DMS 273 (cell line): ENCODE measurements at regions not wholly inside any gene's neighbourhood (a gene's known extent, or its start where the extent isn't known, plus 50 kb on each side); places are given as distances from the start of the nearest gene placed in this dataset.
A peak's percentile ranks its signal among the peaks of the same experiment; 100 is the strongest.
"Not testable (repeated sequence)": the region's sequence is repeated elsewhere in the genome, so short reads cannot be mapped to it uniquely, and the experiment has no call there.

Experiments used
- DNase-seq: peaks from one replicate; lab custom pipeline; 2025; ENCODE audit not compliant: unreplicated experiment; lab: John Stamatoyannopoulos, UW

DNA sequence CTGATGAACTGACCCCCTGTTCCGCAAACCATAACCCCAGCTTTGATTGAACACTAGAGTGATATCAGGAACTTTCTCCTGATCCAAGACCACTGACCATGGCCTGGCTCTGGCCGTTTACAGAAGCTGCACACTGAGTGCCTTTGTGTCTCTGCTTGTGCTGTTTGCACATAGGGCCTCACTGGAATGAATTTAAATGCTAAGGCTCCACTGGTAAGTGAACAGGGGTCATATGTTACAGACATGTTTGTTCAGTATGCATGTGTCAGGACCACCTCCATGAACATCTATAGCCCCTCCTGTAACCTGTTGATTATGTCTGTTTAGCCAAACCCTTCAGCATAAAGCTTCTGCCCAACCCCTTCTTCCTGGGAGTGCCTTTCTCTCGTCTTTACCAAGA, 1239.8 kb downstream of the TMEM121 start:
- no peak for DNase-seq

DNA sequence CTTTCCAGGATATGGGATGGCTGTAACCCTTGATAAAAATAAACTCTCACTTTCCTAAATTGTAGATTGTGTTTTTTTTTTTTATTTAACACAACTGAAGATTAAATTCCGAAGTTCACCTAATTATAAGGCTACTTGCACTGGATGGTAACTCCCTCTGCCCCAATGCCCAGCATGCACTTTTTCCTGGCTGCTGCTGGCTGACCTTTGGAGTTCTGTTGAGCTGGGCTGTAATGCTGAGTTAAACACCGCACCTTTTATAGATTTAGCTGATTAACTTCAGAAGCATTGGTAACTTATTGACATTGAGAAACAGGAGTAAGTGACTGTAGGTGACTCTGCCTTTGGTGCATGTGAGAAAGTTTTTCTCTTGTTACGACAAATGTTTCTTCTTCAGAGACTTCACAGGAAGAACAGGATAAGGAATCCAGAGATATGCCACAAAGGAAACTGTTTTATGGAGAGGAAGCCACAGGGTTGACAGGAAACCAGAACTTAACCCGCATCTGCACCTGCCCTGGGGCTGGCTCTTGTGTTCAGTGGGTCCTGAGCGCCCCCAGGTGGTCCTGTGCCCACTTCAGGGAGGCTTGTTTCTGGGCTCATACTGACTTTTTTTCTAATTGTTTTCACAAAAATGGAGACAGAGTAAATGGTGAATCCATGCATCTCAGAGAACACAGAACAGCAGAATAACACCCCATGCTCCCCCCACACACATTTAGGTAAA, 1240.3 kb downstream of the TMEM121 start:
- DNase-seq: not testable (repeated sequence)

DNA sequence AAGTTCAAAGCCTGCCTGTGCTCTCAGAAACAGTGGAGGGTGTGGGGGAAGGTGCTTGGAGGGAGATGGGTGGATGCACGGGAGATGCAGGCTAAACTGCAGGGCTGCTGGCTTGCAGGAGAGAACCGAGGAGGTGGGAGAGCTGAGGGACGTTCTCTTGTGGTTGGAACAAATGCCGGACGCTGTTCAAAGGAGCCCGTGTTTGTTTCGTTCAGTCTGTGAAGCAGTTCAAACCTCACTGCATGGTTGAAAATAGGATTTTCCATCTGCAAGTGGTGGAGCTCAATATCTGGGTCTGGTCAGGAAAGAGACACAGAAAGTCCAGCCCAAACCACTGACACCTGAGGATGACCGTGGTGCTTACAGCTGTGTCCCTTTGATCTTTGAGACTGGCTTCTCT, 1241.8 kb downstream of the TMEM121 start:
- DNase-seq: not testable (repeated sequence)

DNA sequence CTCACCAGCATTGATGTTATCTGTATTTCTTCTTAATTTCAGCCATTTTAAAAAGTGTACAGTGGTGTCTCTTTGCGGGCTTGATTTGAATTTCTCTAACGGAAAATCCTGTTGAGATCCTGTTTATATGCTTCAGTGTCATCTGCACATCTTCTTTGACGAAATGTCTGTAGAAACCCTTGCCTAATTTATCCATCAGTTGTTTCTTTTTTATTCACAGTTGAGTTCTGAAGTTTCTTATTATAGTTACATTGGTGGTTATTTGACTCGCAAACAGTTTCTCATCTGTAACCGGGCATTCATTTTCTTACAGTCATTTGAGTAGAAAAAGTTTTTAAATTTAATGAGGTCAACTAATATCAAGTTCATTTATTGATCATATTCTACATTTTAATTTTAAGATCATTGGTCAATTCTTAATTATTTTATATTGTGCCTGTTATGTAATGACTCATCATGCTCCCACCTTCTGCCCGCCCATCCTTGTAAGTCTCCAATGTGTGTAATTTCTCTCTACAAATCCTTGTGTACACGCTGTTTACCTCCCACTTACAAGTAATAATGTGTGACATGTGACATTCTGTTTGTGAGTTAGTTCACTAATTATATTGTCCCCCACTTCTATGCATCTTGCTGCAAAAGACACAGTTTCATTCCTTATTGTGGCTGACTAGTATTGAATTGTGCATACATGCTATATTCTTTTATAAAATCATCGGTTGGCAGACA, 1242.8 kb downstream of the TMEM121 start:
- not testable (repeated sequence) for DNase-seq

DNA sequence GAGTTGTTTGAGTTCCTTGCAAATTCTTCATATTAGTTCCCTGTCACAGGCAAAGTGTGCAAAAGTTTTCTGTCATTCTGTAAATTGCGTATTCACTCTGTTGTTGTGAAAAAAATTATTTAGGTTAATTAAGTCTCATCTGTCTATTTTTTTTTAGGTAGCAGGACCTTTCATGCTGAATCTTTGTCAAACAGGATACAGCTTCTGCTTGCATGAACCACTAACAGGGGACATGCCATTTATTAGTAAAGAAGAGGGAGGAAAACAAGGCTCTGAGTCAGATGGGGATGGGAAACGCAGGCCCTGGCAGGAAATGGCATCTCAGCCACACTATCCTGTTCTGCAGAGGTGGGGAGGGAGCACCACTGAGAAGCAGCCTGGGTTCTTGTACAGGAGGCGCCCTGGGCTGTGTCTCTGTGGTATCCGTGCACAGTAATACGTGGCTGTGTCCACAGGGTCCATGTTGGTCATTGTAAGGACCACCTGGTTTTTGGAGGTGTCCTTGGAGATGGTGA, 1243.8 kb downstream of the TMEM121 start:
- DNase-seq: not testable (repeated sequence)

DNA sequence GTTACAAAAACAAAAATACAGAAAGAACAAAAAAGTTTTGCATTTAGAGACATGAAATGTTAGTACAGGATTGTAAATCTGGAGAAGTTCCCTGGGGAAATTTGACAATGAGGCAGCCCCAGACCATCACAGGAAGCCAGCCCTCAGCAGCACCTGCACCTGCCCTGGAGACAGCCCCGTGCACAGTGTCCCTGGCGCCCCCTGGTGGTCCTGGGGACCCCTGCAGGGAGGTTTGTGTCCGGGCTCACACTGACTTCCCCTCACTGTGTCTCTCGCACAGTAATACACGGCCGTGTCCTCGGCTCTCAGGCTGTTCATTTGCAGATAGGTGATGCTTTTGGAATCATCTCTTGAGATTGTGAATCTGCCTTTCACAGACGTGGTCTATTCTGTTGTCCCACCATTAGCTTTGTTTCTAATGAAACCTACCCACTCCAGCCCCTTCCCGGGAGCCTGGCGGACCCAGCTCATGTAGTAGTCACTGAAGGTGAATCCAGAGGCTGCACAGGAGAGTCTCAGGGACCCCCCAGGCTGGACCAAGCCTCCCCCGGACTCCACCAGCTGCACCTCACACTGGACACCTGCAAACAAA, 1248.6 kb downstream of the TMEM121 start:
- DNase-seq: peak; percentile 41

DNA sequence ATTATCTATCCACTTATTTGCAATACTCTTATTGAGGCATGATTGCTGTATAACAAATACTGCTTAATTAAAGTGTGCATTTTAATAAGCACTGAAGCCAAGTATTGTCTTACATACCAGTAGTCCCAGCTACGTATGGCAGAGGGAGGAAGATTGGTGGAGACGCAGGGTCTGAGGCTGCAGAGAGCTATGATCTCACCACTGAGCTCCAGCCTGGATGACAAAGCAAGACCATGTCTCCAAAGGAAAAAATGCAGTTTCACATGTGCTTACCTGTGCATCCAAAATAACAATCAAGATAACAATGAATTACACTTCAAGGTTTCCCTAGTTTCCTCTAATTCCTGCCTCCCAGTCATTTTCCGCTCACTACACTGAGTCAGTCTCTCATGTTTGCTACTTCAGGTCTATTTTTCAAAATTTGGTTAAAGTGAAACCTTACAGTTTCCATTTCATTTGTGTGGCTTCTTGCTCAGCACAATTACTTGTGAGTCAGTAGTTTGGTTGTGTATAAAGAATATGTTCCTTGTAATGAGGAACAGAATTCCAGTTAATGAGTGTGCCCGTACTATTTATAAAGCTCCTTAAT, 1250.1 kb downstream of the TMEM121 start:
- DNase-seq: no peak

DNA sequence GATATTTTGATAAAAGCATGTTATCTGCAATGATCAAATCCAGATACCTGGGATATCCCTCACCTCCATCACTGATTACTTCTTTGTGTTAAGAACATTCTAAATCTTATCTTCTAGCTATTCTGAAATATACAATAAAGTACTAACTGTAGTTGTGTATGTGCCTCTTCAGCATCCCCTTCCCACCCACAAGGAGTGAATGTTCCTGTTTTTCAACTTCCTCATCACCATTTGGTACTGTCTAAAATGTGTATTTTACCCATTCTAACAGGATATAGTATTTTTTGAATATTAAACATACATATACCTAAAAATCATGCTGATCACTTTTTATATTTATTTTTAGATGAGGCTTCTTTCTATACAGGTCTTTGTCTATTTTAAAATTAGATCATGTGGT, 1252.6 kb downstream of the TMEM121 start:
- no peak for DNase-seq

DNA sequence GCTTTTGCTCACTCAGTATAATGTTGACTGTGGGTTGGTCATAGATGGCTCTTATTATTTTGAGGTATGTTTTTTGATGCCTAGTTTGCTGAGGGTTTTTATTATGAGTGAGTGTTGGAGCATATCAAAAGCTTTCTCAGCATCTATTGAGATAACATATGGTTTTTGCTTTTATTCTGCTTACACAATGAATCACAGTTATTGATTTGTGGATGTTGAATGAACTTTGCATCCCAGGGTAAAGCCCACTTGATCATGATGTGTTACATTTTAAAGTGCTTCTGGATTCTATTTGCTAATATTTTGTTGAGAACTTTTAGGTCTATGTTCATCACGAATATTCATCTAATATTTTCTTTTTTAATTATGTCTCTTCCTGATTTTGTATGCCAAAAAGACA, 1260.3 kb downstream of the TMEM121 start:
- no peak for DNase-seq

DNA sequence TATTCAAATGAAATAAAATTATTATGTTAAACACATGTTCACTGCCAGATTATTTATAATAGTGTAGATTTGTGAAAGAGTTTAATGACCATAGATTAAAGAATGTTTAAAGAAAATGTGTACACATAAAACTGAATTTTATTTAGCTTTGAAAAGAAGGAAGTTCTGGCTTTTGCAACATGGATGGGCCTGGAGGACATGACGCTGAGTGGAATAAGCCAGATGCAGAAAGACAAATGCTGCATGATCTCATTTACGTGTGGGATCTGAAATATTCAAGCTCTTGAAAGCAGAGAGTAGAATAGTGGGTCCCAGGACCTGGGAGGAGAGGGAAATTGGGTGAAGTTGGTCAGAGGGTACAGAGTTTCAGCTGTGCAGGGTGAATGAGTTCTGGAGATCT, 1261.2 kb downstream of the TMEM121 start:
- DNase-seq: no peak

DNA sequence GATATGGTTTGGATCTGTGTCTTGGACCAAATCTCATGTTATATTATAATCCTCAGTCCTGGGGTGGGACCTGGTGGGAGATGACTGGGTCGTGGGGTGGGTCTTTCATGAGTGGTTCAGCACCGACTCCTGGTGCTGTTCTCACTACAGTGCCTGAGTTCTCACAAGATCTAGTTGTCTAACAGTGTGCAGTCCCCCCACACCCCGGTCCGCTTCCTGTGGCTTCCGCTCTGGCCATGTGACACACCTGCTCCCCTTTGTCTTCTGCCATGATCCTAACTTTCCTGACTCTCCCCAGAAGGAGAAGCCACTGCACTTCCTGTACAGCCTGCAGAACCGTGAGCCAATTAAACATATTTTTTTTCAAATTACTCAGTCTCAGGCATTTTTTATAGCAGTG, 1262.2 kb downstream of the TMEM121 start:
- DNase-seq: no peak

DNA sequence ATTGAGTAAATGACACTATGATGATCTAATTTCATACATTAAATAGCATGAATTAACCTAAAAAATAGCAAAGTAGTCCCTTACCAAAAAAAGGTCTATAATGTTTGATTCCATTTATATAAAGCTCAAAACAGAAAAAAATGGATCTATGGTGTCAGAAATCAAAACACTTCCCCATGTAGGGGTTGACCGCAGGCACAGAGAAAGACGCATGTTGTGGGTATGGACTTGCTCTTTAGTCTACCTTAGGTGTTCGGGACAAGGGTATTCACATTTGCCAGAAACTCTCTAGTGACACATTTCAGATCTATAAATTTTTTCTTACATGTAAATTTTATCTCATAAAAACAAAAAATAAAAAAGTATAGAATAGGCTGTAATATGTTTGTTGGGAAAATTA, 1262.9 kb downstream of the TMEM121 start:
- no peak for DNase-seq

DNA sequence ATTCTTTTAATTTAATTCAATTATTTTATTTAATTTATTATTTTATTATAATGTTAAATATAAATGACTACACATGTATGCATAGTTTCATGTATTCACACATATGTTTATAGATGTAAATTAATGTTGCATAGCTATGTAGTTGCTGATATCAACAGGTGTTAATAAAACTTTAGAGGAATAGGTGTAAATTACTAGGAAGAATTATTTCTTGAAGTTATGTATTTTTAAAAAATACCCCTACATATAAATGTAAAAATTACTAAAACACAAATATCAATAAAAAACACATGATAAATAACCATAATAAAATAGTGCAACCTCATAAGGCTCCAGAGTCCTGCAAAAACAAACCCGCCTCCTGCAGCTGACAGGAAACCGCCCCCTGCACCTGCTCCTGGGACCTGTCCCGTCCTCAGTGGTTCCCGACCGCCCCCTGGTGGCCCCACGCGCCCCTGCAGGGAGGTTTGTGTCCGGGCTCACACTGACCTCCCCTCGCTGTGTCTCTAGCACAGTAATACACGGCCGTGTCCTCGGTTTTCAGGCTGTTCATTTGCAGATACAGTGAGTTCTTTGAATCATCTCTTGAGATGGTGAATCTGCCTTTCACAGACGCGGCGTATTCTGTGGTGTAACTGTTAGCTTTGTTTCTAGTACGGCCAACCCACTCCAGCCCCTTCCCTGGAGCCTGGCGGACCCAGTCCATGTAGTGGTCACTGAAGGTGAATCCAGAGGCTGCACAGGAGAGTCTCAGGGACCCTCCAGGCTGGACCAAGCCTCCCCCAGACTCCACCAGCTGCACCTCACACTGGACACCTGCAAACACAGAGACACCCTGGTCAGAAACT, 1264.0 kb downstream of the TMEM121 start:
- peak; percentile 80 for DNase-seq

DNA sequence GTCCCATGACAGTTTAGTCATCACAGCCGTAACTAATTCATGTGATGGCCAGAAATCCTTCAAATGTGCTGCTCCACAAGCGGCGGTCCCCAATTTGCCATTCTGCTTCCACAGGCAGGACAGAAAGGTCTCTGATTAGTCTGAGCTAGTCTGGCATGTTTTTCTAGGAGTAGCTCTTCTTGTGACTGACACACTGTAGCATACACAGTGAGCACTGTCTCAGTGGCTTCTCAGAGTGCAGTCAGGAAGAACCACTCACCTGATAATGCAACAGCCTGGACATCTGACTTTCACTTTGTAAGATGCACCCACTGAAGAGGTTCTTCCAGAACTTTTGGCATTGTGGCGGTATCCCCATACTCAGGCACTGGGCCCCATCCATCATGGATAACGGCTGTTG, 1266.2 kb downstream of the TMEM121 start:
- DNase-seq: no peak

DNA sequence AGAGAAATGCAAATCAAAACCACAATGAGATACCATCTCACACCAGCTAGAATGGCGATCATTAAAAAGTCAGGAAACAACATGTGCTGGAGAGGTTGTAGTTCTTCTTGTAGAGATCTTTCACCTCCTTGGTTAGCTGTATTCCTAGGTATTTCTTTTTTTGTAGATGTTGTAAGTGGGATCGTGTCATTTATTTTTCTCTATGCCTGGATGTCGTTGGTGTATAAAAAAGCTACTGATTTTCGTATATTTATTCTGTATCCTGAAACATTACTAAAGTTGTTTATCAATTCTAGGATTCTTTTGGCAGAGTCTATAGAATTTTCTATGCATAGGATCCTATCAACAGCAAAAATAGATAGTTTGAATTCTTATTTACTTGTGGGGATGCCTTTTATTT, 1271.8 kb downstream of the TMEM121 start:
- DNase-seq: not testable (repeated sequence)

DNA sequence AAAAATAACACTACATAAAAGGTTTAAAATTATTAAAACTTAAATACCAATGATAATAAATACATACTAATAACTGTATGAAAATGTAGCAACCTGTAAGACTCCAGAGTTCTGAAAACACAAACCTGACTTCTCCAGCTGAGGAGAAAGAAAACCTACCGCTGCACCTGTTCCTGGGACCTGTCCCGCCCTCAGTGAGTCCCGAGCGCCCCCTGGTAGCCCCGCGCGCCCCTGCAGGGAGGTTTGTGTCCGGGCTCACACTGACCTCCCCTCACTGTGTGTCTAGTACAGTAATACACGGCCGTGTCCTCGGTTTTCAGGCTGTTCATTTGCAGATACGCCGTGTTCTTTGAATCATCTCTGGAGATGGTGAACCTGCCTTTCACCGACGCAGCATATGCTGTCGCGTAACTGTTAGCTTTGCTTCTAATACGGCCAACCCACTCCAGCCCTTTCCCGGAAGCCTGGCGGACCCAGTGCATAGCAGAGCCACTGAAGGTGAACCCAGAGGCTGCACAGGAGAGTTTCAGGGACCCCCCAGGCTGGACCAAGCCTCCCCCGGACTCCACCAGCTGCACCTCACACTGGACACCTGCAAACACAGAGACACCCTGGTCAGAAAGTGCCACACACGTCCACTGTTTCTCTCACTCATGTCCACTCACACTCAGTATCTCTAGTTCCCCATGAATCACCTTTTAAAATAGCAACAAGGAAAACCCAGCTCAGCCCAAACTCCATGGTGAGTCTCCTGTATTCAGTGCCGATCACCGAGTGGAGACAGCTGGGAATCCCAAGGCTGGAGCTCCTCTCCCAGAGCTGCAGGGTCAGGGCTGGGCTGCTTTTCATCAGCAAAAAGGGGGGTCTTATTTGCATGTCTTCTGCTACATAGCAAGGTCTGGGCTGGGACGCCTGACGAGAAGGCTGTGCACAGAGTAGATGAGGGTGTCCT, 1276.3 kb downstream of the TMEM121 start:
- no peak for DNase-seq

DNA sequence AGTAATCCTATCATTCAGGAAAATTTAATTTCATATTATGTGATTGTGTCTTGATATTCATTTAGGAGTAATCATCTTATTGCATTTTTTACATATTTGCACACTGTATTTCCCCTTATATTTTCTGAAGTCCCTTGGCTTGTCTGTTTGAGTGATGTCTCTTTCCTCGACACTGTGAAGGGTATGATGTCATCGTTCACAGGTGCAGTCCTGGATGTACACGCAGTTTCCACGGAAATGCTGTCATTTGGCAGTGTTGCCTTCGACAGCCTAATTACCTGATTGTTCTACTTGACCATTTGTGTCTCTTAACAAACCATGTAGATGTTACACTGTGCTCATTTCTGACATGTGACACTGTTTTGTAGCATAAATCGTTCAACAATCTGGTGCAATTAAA, 1277.0 kb downstream of the TMEM121 start:
- no peak for DNase-seq

DNA sequence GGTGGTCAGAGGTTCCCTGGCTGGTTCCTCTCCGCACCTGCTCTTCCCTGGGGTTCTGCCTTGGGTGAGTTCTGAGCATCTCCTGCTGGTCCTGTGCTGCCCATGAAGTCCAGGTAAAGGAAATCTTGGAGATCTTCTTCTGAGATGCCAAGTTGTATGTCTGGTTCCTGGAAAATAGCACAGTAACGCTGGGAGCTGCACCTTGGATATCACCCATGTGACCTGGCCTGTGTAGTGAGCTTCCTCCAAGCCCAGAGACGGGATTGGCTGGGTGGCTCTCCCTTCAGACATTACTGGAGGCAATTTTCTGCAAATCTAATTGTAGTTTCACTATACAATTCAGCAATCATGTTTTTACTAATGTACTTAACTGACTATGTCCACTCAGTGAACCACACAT, 1281.1 kb downstream of the TMEM121 start:
- DNase-seq: no peak

DNA sequence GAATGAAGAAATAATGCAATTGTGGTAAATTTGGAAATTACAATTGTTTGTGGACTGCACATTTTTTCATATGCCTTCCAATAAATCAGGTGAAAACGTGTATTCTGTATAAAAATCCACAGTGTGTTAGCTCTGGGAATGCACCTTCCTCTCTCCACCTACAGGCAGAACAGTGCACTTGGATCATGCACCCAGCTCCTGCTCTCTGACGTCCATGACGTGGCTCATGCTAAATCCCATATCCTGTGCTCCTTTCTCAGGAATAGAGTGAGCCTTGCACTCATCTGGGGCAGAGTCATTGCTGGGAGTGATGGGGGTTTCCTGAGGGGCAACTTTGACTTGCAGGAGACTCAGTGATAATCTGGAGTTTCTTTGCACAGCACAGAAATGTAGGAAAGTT, 1282.1 kb downstream of the TMEM121 start:
- no peak for DNase-seq

DNA sequence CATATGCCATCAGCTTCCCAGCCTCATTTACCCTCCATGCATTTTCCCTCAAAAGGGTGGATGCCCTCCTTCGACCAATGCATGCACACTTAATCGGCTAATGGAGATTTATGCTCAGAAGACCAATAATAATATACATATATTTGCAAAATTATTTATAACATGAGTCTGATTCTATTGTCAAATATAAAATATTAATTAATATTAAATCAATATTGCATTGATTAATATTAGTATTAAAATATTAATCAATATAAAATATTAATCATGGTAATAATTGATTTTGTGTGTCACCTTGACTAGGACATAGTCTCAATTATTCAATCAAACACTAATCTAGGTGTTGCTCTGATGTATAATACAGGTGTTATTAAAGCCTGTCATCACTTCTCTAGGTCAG, 1282.5 kb downstream of the TMEM121 start:
- DNase-seq: no peak
